SH-SY5Y (cell line): ENCODE measurements at regions not wholly inside any gene's neighbourhood (a gene's known extent, or its start where the extent isn't known, plus 50 kb on each side); places are given as distances from the start of the nearest gene placed in this dataset.

Source experiments
- GATA2 ChIP-seq: IDR thresholded peaks from 2 replicates; pipeline ENCODE4 v1.6.1; 2011; ENCODE audit warnings: mild to moderate bottlenecking, low read depth, low read length
- GATA3 ChIP-seq: IDR thresholded peaks from 2 replicates; pipeline ENCODE4 v1.6.1; 2011; ENCODE audit warnings: low read depth, mild to moderate bottlenecking, low read length, moderate library complexity

GRCh38 chr6:126266664-126267063, 73.3 kb upstream of the CENPW start:
- TF ChIP-seq GATA3 (no peak), GATA2 (no peak)
